ENCODE measurements at regions not wholly inside any gene's neighbourhood (a gene's known extent, or its start where the extent isn't known, plus 50 kb on each side); places are given as distances from the start of the nearest gene placed in this dataset.

GRCh38 chr1:228861832-228862180 lies 126.5 kb downstream of the RHOU start:
- Histone ChIP-seq H3K4me1 (ENCODE audit: insufficient read depth, low read length) (peaks cover 8% of the 10 kb centered on the region), H3K27ac (ENCODE audit: low read depth, low read length) (no peak overlapping the region), H3K27me3 (ENCODE audit: insufficient read depth, low read length) (peaks cover 7% of the 10 kb centered on the region), H4K20me1 (ENCODE audit: insufficient read depth, low read length) (no peaks in the 10 kb centered on the region), H2AFZ (ENCODE audit: low read length) (no peak overlapping the region), H3K4me2 (ENCODE audit: insufficient read depth, low read length) (no peak overlapping the region), H3K4me3 (ENCODE audit: insufficient read depth, low read length) (no peak overlapping the region), H3K36me3 (ENCODE audit: insufficient read depth, low read length) (no peaks in the 10 kb centered on the region), H3K9me3 (ENCODE audit: low read depth, low read length) (no peaks in the 10 kb centered on the region), H3K79me2 (ENCODE audit: insufficient read depth, low read length) (no peaks in the 10 kb centered on the region)
- no peak for DNase-seq (ENCODE audit: insufficient read length, low spot score, missing footprints)
- no peak for TF ChIP-seq CTCF (IDR thresholded peaks at IDR 0.05; ENCODE audit: extremely low read depth, low read depth, low read length)

GRCh38 chr1:228862542-228863505 lies 127.5 kb downstream of the RHOU start:
- H3K4me3 ChIP-seq (ENCODE audit: insufficient read depth, low read length) = no peak overlapping the region
- H3K36me3 ChIP-seq (ENCODE audit: insufficient read depth, low read length) = no peaks in the 10 kb centered on the region
- no peak for DNase-seq (ENCODE audit: insufficient read length, low spot score, missing footprints)
- H3K9me3 ChIP-seq (ENCODE audit: low read depth, low read length) = no peaks in the 10 kb centered on the region
- H4K20me1 ChIP-seq (ENCODE audit: insufficient read depth, low read length) = no peaks in the 10 kb centered on the region
- H3K4me1 ChIP-seq (ENCODE audit: insufficient read depth, low read length) = peaks cover 8% of the 10 kb centered on the region
- no peaks in the 10 kb centered on the region for H3K79me2 ChIP-seq (ENCODE audit: insufficient read depth, low read length)
- TF ChIP-seq CTCF (IDR thresholded peaks at IDR 0.05; ENCODE audit: extremely low read depth, low read depth, low read length) = no peak
- H3K27me3 ChIP-seq (ENCODE audit: insufficient read depth, low read length) = peaks cover 7% of the 10 kb centered on the region
- H2AFZ ChIP-seq (ENCODE audit: low read length) = no peak overlapping the region
- H3K27ac ChIP-seq (ENCODE audit: low read depth, low read length) = no peak overlapping the region
- H3K4me2 ChIP-seq (ENCODE audit: insufficient read depth, low read length) = no peak overlapping the region

GRCh38 chr1:228863776-228864175 lies 128.5 kb downstream of the RHOU start:
- H3K36me3 ChIP-seq (ENCODE audit: insufficient read depth, low read length) = no peaks in the 10 kb centered on the region
- H3K9me3 ChIP-seq (ENCODE audit: low read depth, low read length) = no peaks in the 10 kb centered on the region
- no peak overlapping the region for H3K27ac ChIP-seq (ENCODE audit: low read depth, low read length)
- no peak for TF ChIP-seq CTCF (IDR thresholded peaks at IDR 0.05; ENCODE audit: extremely low read depth, low read depth, low read length)
- no peak overlapping the region for H3K4me2 ChIP-seq (ENCODE audit: insufficient read depth, low read length)
- no peaks in the 10 kb centered on the region for H3K79me2 ChIP-seq (ENCODE audit: insufficient read depth, low read length)
- no peak for DNase-seq (ENCODE audit: insufficient read length, low spot score, missing footprints)
- peaks cover 7% of the 10 kb centered on the region for H3K27me3 ChIP-seq (ENCODE audit: insufficient read depth, low read length)
- peaks cover 8% of the 10 kb centered on the region for H3K4me1 ChIP-seq (ENCODE audit: insufficient read depth, low read length)
- H4K20me1 ChIP-seq (ENCODE audit: insufficient read depth, low read length) = no peaks in the 10 kb centered on the region
- no peak overlapping the region for H2AFZ ChIP-seq (ENCODE audit: low read length)
- H3K4me3 ChIP-seq (ENCODE audit: insufficient read depth, low read length) = no peak overlapping the region

- Histone ChIP-seq H2AFZ (ENCODE audit: low read length) (no peak overlapping the region), H3K27ac (ENCODE audit: low read depth, low read length) (no peak overlapping the region), H3K4me1 (ENCODE audit: insufficient read depth, low read length) (peaks cover 6% of the 10 kb centered on the region), H3K9me3 (ENCODE audit: low read depth, low read length) (no peaks in the 10 kb centered on the region), H3K4me2 (ENCODE audit: insufficient read depth, low read length) (no peak overlapping the region), H4K20me1 (ENCODE audit: insufficient read depth, low read length) (no peaks in the 10 kb centered on the region), H3K79me2 (ENCODE audit: insufficient read depth, low read length) (no peaks in the 10 kb centered on the region), H3K27me3 (ENCODE audit: insufficient read depth, low read length) (peaks cover 10% of the 10 kb centered on the region), H3K4me3 (ENCODE audit: insufficient read depth, low read length) (no peak overlapping the region), H3K36me3 (ENCODE audit: insufficient read depth, low read length) (no peaks in the 10 kb centered on the region)
- no peak for TF ChIP-seq CTCF (IDR thresholded peaks at IDR 0.05; ENCODE audit: extremely low read depth, low read depth, low read length)
- no peak for DNase-seq (ENCODE audit: insufficient read length, low spot score, missing footprints)
These were observed 130.5 kb downstream of the RHOU start for GRCh38 chr1:228865627-228866330.
